Neural crest cell (in vitro differentiated cells): ENCODE measurements at regions not wholly inside any gene's neighbourhood (a gene's known extent, or its start where the extent isn't known, plus 50 kb on each side); places are given as distances from the start of the nearest gene placed in this dataset.

Experiments used
- DNase-seq: peaks from one replicate; pipeline ENCODE4 v3.0.0; 2021; ENCODE audit warnings: low read depth, mixed read lengths, low spot score
- H3K27ac Mint-ChIP-seq: one replicate; pipeline ENCODE4 v1.8.0; 2021; ENCODE audit warnings: mild to moderate bottlenecking, mixed read lengths; ENCODE audit not compliant: unreplicated experiment
- H3K27me3 Mint-ChIP-seq: 2 replicates; pipeline ENCODE4 v1.8.0; 2021; ENCODE audit warnings: low read depth, mild to moderate bottlenecking, mixed read lengths
- H3K36me3 Mint-ChIP-seq: 2 replicates; pipeline ENCODE4 v1.8.0; 2021; ENCODE audit warnings: low read depth, mild to moderate bottlenecking, mixed read lengths
- H3K4me1 Mint-ChIP-seq: 2 replicates; pipeline ENCODE4 v1.8.0; 2021; ENCODE audit warnings: mixed read lengths
- H3K4me3 Mint-ChIP-seq: one replicate; pipeline ENCODE4 v1.8.0; 2021; ENCODE audit warnings: mild to moderate bottlenecking, mixed read lengths
- H3K9me3 Mint-ChIP-seq: 2 replicates; pipeline ENCODE4 v1.8.0; 2021; ENCODE audit warnings: mixed read lengths
- CTCF ChIP-seq: fragments of 200-600 bp; sonication (generic); conservative IDR thresholded peaks from 2 replicates; pipeline ENCODE4 v1.5.0; 2021; ENCODE audit warnings: antibody characterized with exemption, mild to moderate bottlenecking

GRCh38 chr6:158249340-158249836, 62.9 kb upstream of the TULP4 start:
- DNase-seq: no peak
- H3K4me3 Mint-ChIP-seq: no peak overlapping the region
- H3K27ac Mint-ChIP-seq: no peak overlapping the region
- peaks cover under 1% of the 10 kb centered on the region for H3K4me1 Mint-ChIP-seq
- no peak for TF ChIP-seq CTCF
- no peaks in the 10 kb centered on the region for H3K9me3 Mint-ChIP-seq
- peaks cover 11% of the 10 kb centered on the region for H3K36me3 Mint-ChIP-seq
- no peaks in the 10 kb centered on the region for H3K27me3 Mint-ChIP-seq

- Mint-ChIP-seq H3K4me3 (no peak overlapping the region), H3K36me3 (peaks cover 7% of the 10 kb centered on the region), H3K27me3 (no peaks in the 10 kb centered on the region), H3K27ac (no peak overlapping the region), H3K4me1 (peaks cover 13% of the 10 kb centered on the region), H3K9me3 (no peaks in the 10 kb centered on the region)
- DNase-seq: no peak
- TF ChIP-seq CTCF: no peak
Measured at GRCh38 chr6:158251565-158251964, 60.7 kb upstream of the TULP4 start.

DNA sequence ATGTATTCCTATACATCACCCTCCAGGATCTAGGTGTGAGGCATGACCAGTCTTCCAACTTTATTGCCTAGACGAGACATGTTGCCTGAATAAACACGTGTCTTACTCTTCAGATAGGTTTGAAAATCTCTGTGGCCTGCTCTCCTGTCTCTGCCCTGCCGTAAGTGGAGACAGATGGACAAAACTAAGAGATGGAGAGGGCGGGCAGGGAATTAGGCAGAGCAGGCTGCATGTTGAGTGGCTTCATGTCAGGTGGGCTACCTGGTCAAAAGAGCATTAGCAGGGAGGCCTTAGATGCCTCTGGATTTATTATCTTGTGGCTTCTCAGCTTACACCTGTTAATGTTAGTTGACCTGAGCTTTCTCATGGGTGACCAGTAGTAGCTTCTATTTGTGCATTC, 59.0 kb upstream of the TULP4 start:
- no peak for DNase-seq
- no peak for TF ChIP-seq CTCF
- Mint-ChIP-seq H3K36me3 (peaks cover 8% of the 10 kb centered on the region), H3K27ac (no peak overlapping the region), H3K4me3 (no peak overlapping the region), H3K4me1 (peaks cover 28% of the 10 kb centered on the region), H3K9me3 (no peaks in the 10 kb centered on the region), H3K27me3 (no peaks in the 10 kb centered on the region)

DNA sequence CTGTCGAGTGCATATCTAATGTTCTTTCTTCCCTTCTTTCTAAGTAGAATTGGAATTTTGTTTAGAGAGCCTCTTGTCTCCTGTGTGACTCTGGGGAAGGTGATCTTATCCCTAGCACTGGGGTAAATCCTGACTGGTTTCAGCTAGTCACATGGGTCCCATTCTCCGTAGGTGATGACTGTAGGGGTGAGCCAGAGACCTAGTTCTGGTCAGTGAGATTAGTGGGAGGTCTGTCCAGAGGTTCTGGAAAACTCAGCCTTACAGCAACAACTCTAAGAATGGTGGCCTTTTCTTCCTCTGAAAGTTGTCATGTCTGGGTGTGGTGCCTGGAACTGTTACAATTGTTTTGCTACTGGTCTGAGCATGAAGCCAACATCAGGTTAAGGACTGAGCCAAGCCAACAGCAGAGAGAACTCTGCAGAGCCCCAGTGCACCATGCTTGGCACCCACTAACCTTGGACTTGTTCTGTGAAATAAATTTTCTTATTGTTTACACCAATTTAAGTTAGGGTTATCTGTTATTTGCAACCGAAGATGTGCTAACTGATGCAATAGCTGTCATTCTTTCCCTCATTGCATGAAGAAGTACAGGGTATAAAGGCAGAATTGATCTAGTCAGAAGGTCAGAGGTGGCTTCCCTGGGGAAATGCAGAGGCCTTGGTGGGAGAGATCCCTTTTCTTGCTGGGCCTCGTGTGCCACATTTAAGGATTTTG, 56.8 kb upstream of the TULP4 start:
- Mint-ChIP-seq H3K36me3 (peaks cover 8% of the 10 kb centered on the region), H3K4me1 (peaks cover 28% of the 10 kb centered on the region), H3K27ac (peak overlapping the region; percentile 59), H3K4me3 (no peak overlapping the region), H3K27me3 (no peaks in the 10 kb centered on the region), H3K9me3 (no peaks in the 10 kb centered on the region)
- no peak for TF ChIP-seq CTCF
- no peak for DNase-seq

DNA sequence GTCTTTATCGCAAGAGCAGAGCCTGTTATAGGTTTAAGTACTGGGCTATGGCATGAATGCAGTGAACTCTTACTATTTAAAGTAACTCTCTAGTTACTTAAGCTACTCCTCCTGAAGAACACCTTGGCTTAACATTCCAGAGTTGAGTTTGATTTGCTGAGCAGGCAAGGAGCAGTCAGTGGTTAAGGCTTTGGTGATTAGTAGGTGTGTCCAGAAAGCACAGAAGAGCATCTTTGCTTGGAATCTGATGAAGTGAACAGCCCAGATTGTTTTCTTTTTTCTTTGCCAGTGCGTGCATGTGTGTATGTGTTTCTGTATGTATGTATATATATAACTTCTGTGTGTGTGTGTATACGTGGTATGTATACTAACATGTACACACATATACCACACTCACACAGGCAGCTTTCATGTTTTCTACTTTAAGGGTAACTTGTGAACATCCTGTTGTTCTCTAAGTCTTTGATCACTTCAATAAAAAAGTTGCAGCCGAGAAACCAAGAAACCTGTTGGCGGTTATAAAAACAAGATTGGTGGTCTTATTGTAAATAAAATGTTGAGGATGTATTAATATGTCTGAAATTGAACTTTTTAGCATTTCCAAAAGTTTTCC, 56.2 kb upstream of the TULP4 start:
- Mint-ChIP-seq H3K27ac (no peak overlapping the region), H3K4me1 (peaks cover 28% of the 10 kb centered on the region)

More for the DNA sequence above, 56.2 kb upstream of the TULP4 start:
- no peak for TF ChIP-seq CTCF
- Mint-ChIP-seq H3K4me3 (no peak overlapping the region), H3K9me3 (no peaks in the 10 kb centered on the region), H3K27me3 (no peaks in the 10 kb centered on the region), H3K36me3 (peaks cover 5% of the 10 kb centered on the region)
- DNase-seq: no peak
